H1 (cell line): ENCODE measurements at regions not wholly inside any gene's neighbourhood (a gene's known extent, or its start where the extent isn't known, plus 50 kb on each side); places are given as distances from the start of the nearest gene placed in this dataset.

Experiments used
- CTCF ChIA-PET: fragments of 300-600 bp; sonication (Branson Sonifier 250); formaldehyde crosslinking; loops from one replicate; lab custom pipeline; 2021; ENCODE audit not compliant: partially characterized antibody; lab: Charles Lee
- POLR2A ChIA-PET: fragments of 300-600 bp; sonication (Branson Sonifier 250); formaldehyde crosslinking; loops from one replicate; lab custom pipeline; 2021; ENCODE audit warnings: inconsistent platforms; ENCODE audit not compliant: partially characterized antibody; lab: Charles Lee
- DNase-seq, 2 experiments: peaks; one replicate each; pipeline versions ENCODE4 v3.0.0 to v3.0.0-alpha.2; 2010 to 2022; ENCODE audit warnings: low spot score in 2 of 2, low read depth in 1 of 2, mixed read lengths in 1 of 2
- FAIRE-seq: peaks from 2 replicates; lab custom pipeline; 2011; peaks lifted over from hg19 to GRCh38; lab: Jason Lieb, UNC
- H2AFZ ChIP-seq: 2 replicates; pipeline ENCODE4 v1.8.1; 2012; ENCODE audit warnings: low read length, inconsistent platforms
- H2AK5ac ChIP-seq: 2 replicates; pipeline ENCODE4 v1.6.1; 2013; ENCODE audit warnings: low read depth, low read length
- H2BK120ac ChIP-seq: replicated peaks from 2 replicates; pipeline ENCODE3; 2013; ENCODE audit warnings: low read depth, low read length, inconsistent platforms
- H2BK12ac ChIP-seq: 2 replicates; pipeline ENCODE4 v1.6.1; 2013; ENCODE audit warnings: low read depth, low read length
- H2BK15ac ChIP-seq: 2 replicates; pipeline ENCODE4 v1.6.1; 2013; ENCODE audit warnings: low read length
- H2BK20ac ChIP-seq: 2 replicates; pipeline ENCODE4 v1.6.1; 2013; ENCODE audit warnings: low read length
- H2BK5ac ChIP-seq: 2 replicates; pipeline ENCODE4 v1.6.1; 2013; ENCODE audit warnings: low read depth, low read length
- H3K14ac ChIP-seq: 2 replicates; pipeline ENCODE4 v1.6.1; 2013; ENCODE audit warnings: inconsistent platforms; ENCODE audit not compliant: insufficient read length
- H3K18ac ChIP-seq: 2 replicates; pipeline ENCODE4 v1.6.1; 2013; ENCODE audit warnings: low read length; ENCODE audit errors: extremely low read depth
- H3K23ac ChIP-seq: 2 replicates; pipeline ENCODE4 v1.6.1; 2013; ENCODE audit warnings: inconsistent platforms; ENCODE audit not compliant: insufficient read length
- H3K23me2 ChIP-seq: 2 replicates; pipeline ENCODE4 v1.6.1; 2013; ENCODE audit warnings: low read depth, low read length
- H3K27ac ChIP-seq: 2 replicates; pipeline ENCODE4 v1.6.1; 2011; ENCODE audit warnings: low read depth, low read length, inconsistent platforms
- H3K27me3 ChIP-seq, 4 experiments: replicated peaks in 1 of 4; 1 replicate in 1 of 4; 2 replicates in 3 of 4; pipeline versions ENCODE4 v1.6.1 to v1.8.1; 2011 to 2013; ENCODE audit warnings: low read length in 3 of 4, mild to moderate bottlenecking in 3 of 4, inconsistent platforms in 2 of 4, mixed read lengths in 2 of 4, moderate library complexity in 1 of 4; ENCODE audit not compliant: control insufficient read depth in 3 of 4, insufficient read depth in 3 of 4; ENCODE audit errors: extremely low read depth in 1 of 4
- H3K36me3 ChIP-seq, 4 experiments: 2 replicates each; pipeline versions ENCODE4 v1.6.1 to v1.8.1; 2011 to 2013; ENCODE audit warnings: mild to moderate bottlenecking in 4 of 4, low read length in 3 of 4, moderate library complexity in 2 of 4, control low read depth in 1 of 4, inconsistent platforms in 1 of 4; ENCODE audit not compliant: insufficient read depth in 4 of 4, control insufficient read depth in 2 of 4
- H3K4ac ChIP-seq: replicated peaks from 2 replicates; pipeline ENCODE3; 2013; ENCODE audit warnings: low read length, low read depth, mixed read lengths, inconsistent platforms; ENCODE audit not compliant: insufficient read length
- H3K4me1 ChIP-seq, 4 experiments: replicated peaks in 1 of 4; 1 replicate in 1 of 4; 2 replicates in 3 of 4; pipeline versions ENCODE4 v1.6.1 to v1.8.1; 2011 to 2013; ENCODE audit warnings: low read length in 3 of 4, inconsistent platforms in 2 of 4, mixed read lengths in 1 of 4; ENCODE audit not compliant: insufficient read depth in 4 of 4, control insufficient read depth in 3 of 4
- H3K4me2 ChIP-seq, 2 experiments: 2 replicates each; pipeline versions ENCODE4 v1.6.1 to v1.8.1; 2011 to 2013; ENCODE audit warnings: low read depth in 2 of 2, low read length in 2 of 2, control low read depth in 1 of 2, inconsistent platforms in 1 of 2, mild to moderate bottlenecking in 1 of 2; ENCODE audit not compliant: insufficient read depth in 1 of 2
- H3K4me3 ChIP-seq, 4 experiments: fragments of 200-600, 300-600 bp in 1 of 4; sonication (generic), shearing (Covaris generic), sonication (Bioruptor Twin) in 1 of 4; 2 replicates each; pipeline versions ENCODE4 v1.5.1 to v1.8.1; 2011 to 2016; ENCODE audit warnings: low read length in 4 of 4, low read depth in 3 of 4, control low read depth in 2 of 4, inconsistent platforms in 2 of 4, mild to moderate bottlenecking in 2 of 4, mixed read lengths in 1 of 4, moderate library complexity in 1 of 4; ENCODE audit not compliant: insufficient read depth in 2 of 4; ENCODE audit errors: extremely low read depth in 1 of 4
- H3K56ac ChIP-seq: replicated peaks from 2 replicates; pipeline ENCODE3; 2013; ENCODE audit warnings: low read depth, mild to moderate bottlenecking, mixed read lengths, low read length, inconsistent platforms; ENCODE audit not compliant: insufficient read length
- H3K79me1 ChIP-seq: 2 replicates; pipeline ENCODE4 v1.6.1; 2013; ENCODE audit warnings: low read depth, low read length, control low read depth
- H3K79me2 ChIP-seq, 2 experiments: 2 replicates each; pipeline versions ENCODE4 v1.6.1 to v1.8.1; 2012 to 2013; ENCODE audit warnings: low read length in 2 of 2, mild to moderate bottlenecking in 2 of 2, inconsistent platforms in 1 of 2; ENCODE audit not compliant: insufficient read depth in 2 of 2, control insufficient read depth in 1 of 2
- H3K9ac ChIP-seq, 4 experiments: replicated peaks in 1 of 4; 1 replicate in 1 of 4; 2 replicates in 3 of 4; pipeline versions ENCODE4 v1.6.1 to v1.8.1; 2011 to 2013; ENCODE audit warnings: low read depth in 3 of 4, low read length in 3 of 4, control low read depth in 2 of 4, mild to moderate bottlenecking in 2 of 4, moderate library complexity in 2 of 4, inconsistent platforms in 1 of 4; ENCODE audit errors: extremely low read depth in 1 of 4
- H3K9me3 ChIP-seq, 2 experiments: 2 replicates each; pipeline versions ENCODE4 v1.6.1 to v1.8.1; 2012 to 2013; ENCODE audit warnings: mild to moderate bottlenecking in 2 of 2, moderate library complexity in 2 of 2, control low read depth in 1 of 2, inconsistent platforms in 1 of 2, low read depth in 1 of 2, low read length in 1 of 2, mixed read lengths in 1 of 2; ENCODE audit not compliant: insufficient read depth in 2 of 2
- H4K20me1 ChIP-seq, 2 experiments: replicated peaks in 1 of 2; 2 replicates each; pipeline versions ENCODE3 to v1.8.1; 2011 to 2013; ENCODE audit warnings: inconsistent platforms in 2 of 2, low read length in 2 of 2, mild to moderate bottlenecking in 1 of 2; ENCODE audit not compliant: insufficient read depth in 2 of 2, control insufficient read depth in 1 of 2
- H4K5ac ChIP-seq: 2 replicates; pipeline ENCODE4 v1.6.1; 2013; ENCODE audit warnings: low read length, low read depth, mixed read lengths, inconsistent platforms; ENCODE audit not compliant: insufficient read length
- H4K8ac ChIP-seq: 2 replicates; pipeline ENCODE4 v1.8.0; 2013; ENCODE audit warnings: mild to moderate bottlenecking, moderate library complexity, low read length, inconsistent platforms; ENCODE audit not compliant: insufficient read depth; ENCODE audit errors: extremely low read depth
- H4K91ac ChIP-seq: replicated peaks from 2 replicates; pipeline ENCODE3; 2013; ENCODE audit warnings: low read length, mixed read lengths, inconsistent platforms; ENCODE audit not compliant: insufficient read length
- CBX5 ChIP-seq: fragments of 300-800, 300-1000 bp; sonication (generic); IDR thresholded peaks from 2 replicates; pipeline ENCODE4 v1.7.1; 2016; ENCODE audit warnings: antibody characterized with exemption, low read length, low read depth
- CBX8 ChIP-seq: fragments of 300-800, 300-1000 bp; sonication (generic); IDR thresholded peaks from 2 replicates; pipeline ENCODE4 v1.7.1; 2016; ENCODE audit warnings: low read depth, low read length, borderline replicate concordance
- CHD1 ChIP-seq: IDR thresholded peaks from 2 replicates; pipeline ENCODE4 v1.6.1; 2012; ENCODE audit warnings: low read depth, low read length, improper control_type of control experiment
- KDM4A ChIP-seq: IDR thresholded peaks from one replicate; pipeline ENCODE4 v1.7.1; 2012; ENCODE audit warnings: low read depth, mild to moderate bottlenecking, moderate library complexity, low read length, inconsistent platforms; ENCODE audit not compliant: severe bottlenecking
- NANOG ChIP-seq: IDR thresholded peaks from 2 replicates; pipeline ENCODE4 v1.6.1; 2011; ENCODE audit warnings: low read length, low read depth, mild to moderate bottlenecking, inconsistent platforms; ENCODE audit not compliant: insufficient read depth, poor library complexity, severe bottlenecking
- SAP30 ChIP-seq: fragments of 300-600 bp; sonication (generic); IDR thresholded peaks from 2 replicates; pipeline ENCODE4 v1.7.1; 2012; ENCODE audit warnings: low read length, moderate library complexity, mild to moderate bottlenecking, inconsistent platforms; ENCODE audit not compliant: insufficient read depth, insufficient replicate concordance
- SP4 ChIP-seq: IDR thresholded peaks from 2 replicates; pipeline ENCODE4 v1.6.1; 2012; ENCODE audit warnings: low read length, inconsistent platforms
- TEAD4 ChIP-seq: IDR thresholded peaks from 2 replicates; pipeline ENCODE4 v1.6.1; 2012; ENCODE audit warnings: low read depth, low read length, inconsistent platforms, mixed read lengths
- WGBS, 2 experiments: shearing (Covaris generic) in 1 of 2; methylation state at CpG; one replicate each; pipeline versions ENCODE4 v1.1.6 to v1.1.7; 2013 to 2015; ENCODE audit warnings: low lambda C conversion rate in 2 of 2, mixed read lengths in 2 of 2, inconsistent platforms in 1 of 2, low coverage in 1 of 2, missing lambda C conversion rate in 1 of 2; ENCODE audit not compliant: insufficient replicate concordance in 2 of 2, insufficient coverage in 1 of 2, insufficient read length in 1 of 2; ENCODE audit errors: extremely low coverage in 1 of 2, missing lambda C conversion rate in 1 of 2; 5-methylcytosine and 5-hydroxymethylcytosine counted together
- TF ChIP-seq, protein P1 (sequence below), 3 experiments: IDR thresholded peaks; 1 replicate in 2 of 3; 2 replicates in 1 of 3; pipeline versions ENCODE4 v1.5.1 to v1.6.1; 2011; ENCODE audit warnings: low read length in 3 of 3, mild to moderate bottlenecking in 3 of 3, inconsistent platforms in 2 of 3, low read depth in 1 of 3, moderate library complexity in 1 of 3; ENCODE audit not compliant: insufficient read depth in 1 of 3; ENCODE audit errors: control extremely low read depth in 1 of 3

GRCh38 chr13:108428691-108429090, 159.2 kb downstream of the TNFSF13B start:
- ChIA-PET POLR2A (no interaction called here), CTCF (interaction anchor here (1.2 kb wide), 1 partner anchor 82 kb away, joined by 3 read pairs; no protein-coding TSS in a partner anchor)
- Histone ChIP-seq H3K14ac (no peak overlapping the region), H3K36me3 (no peaks in the 10 kb centered on the region), H3K4ac (no peak overlapping the region), H4K91ac (no peak overlapping the region), H3K27ac (no peak overlapping the region), H3K79me2 (no peaks in the 10 kb centered on the region), H3K4me3 (no peak overlapping the region), H2BK120ac (no peak overlapping the region), H4K20me1 (no peaks in the 10 kb centered on the region), H3K9me3 (no peaks in the 10 kb centered on the region), H2BK15ac (no peak overlapping the region), H2BK12ac (no peak overlapping the region), H2AFZ (no peak overlapping the region), H3K79me1 (no peaks in the 10 kb centered on the region), H3K27me3 (no peaks in the 10 kb centered on the region), H2BK5ac (no peak overlapping the region)
- 100% methylated on average over 2 of the region's 2 CpGs; no CpG with 5 or more reads in 1 of the 2 experiments for WGBS, 2 experiments
- no peak for DNase-seq
- TF ChIP-seq CHD1 (no peak), CBX8 (no peak), TEAD4 (no peak), SP4 (no peak), CBX5 (no peak), NANOG (no peak), SAP30 (no peak), KDM4A (no peak)
- TF ChIP-seq, protein P1, sequence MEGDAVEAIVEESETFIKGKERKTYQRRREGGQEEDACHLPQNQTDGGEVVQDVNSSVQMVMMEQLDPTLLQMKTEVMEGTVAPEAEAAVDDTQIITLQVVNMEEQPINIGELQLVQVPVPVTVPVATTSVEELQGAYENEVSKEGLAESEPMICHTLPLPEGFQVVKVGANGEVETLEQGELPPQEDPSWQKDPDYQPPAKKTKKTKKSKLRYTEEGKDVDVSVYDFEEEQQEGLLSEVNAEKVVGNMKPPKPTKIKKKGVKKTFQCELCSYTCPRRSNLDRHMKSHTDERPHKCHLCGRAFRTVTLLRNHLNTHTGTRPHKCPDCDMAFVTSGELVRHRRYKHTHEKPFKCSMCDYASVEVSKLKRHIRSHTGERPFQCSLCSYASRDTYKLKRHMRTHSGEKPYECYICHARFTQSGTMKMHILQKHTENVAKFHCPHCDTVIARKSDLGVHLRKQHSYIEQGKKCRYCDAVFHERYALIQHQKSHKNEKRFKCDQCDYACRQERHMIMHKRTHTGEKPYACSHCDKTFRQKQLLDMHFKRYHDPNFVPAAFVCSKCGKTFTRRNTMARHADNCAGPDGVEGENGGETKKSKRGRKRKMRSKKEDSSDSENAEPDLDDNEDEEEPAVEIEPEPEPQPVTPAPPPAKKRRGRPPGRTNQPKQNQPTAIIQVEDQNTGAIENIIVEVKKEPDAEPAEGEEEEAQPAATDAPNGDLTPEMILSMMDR (IDR thresholded peaks at IDR 0.05; ENCODE audit: control extremely low read depth in 1 of 3, insufficient read depth in 1 of 3, low read depth in 1 of 3, low read length in 3 of 3), result no peak
- TF ChIP-seq, all 59 proteins: peak for 0
- H2BK20ac ChIP-seq, result no peak overlapping the region
- no peak overlapping the region for H4K8ac ChIP-seq
- no peak overlapping the region for H4K5ac ChIP-seq
- FAIRE-seq, result no peak
- no peaks in the 10 kb centered on the region for H3K4me1 ChIP-seq
- H3K23me2 ChIP-seq, result no peaks in the 10 kb centered on the region
- H3K56ac ChIP-seq, result no peak overlapping the region
- no peak overlapping the region for H3K18ac ChIP-seq
- no peak overlapping the region for H3K4me2 ChIP-seq
- H3K23ac ChIP-seq, result no peak overlapping the region
- H3K9ac ChIP-seq, result no peak overlapping the region
- no peak overlapping the region for H2AK5ac ChIP-seq
